GM18505 (cell line): ENCODE measurements at regions not wholly inside any gene's neighbourhood (a gene's known extent, or its start where the extent isn't known, plus 50 kb on each side); places are given as distances from the start of the nearest gene placed in this dataset.
"Not testable (repeated sequence)": the region's sequence is repeated elsewhere in the genome, so short reads cannot be mapped to it uniquely, and the experiment has no call there.

Source experiments
- ATAC-seq: cut with Tn5 transposase; IDR thresholded peaks from one replicate; pipeline ENCODE4 v1.9.1; 2021; ENCODE audit not compliant: unreplicated experiment
- POLR2A ChIP-seq: IDR thresholded peaks from 4 replicates; pipeline ENCODE4 v1.6.1; 2011; ENCODE audit warnings: borderline replicate concordance; ENCODE audit not compliant: insufficient read depth, insufficient read length; ENCODE audit errors: extremely low read depth

DNA sequence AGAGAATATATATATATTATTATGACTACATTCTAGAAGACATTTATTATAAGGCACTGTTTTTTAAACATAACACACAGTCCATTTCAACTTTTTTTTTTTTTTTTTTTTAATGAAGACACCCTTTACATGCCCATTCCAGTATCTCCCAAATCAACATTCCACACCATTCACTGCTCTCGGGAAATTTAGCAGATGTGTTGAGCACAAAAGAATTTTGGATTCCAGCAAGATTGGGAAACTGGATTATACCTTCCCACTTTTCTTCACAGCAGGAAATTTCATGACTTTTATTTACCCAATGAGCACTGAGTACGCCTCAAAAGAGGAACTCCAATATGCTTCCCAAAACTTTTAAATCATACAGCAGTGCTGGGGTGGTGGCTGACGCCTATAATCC lies 333.6 kb upstream of the DAB2 start:
- ATAC-seq: no peak
- no peak for TF ChIP-seq POLR2A

DNA sequence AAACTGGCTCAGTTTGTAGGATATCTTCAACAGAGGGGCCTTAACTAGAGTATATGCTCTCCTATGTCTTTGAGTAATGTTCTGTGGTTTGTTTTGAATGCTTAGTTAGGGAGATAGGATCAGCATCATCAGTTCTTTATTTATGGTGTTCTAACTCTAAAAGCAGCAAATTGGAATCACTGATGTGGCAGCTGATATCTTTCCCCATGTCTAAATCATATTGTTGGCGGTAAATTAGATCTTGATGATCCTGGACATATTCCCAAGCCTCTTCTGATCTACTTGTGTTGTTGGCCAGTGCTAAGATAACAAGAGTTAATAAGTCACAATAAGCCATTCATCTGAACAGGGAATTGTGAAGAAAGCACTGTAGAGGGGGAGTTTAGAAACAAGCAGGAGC lies 332.4 kb upstream of the DAB2 start:
- TF ChIP-seq POLR2A: no peak
- no peak for ATAC-seq

DNA sequence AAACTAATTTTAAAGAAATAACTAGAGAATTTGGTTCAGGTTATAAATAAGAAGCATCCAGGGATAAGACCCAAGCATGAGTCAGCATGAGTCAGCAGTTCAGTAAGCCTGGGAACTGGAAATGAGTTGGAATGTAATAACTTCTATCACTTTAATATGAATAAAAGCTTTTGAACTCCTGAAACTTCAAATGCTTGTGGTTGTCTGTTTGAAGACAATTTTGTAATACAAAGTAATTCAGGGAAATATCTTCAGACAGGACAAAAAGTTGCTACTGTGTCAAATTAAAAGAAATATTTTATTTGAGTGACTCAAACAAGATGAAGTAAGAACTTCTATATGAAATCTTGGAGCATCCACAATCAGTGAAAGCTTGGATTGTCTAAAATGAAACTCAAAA lies 331.2 kb upstream of the DAB2 start:
- ATAC-seq: no peak
- no peak for TF ChIP-seq POLR2A

DNA sequence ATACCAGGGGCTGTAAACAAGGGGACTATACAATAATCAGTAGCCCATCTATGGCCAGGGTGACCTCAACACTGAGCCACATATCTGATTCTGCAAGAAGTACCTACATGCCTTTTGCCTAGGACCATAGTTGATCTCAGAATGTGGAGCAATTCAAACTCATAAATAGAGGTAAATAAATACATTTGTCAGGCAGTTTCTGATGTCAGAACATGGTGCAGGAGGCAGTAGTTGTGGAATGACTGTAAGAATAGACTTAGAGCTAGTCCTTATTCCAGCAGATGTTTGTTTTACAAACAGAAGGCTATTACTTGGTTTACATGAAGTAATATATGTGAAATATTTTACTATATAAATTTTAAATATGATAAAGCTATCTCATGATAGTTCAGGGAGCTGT lies 330.7 kb upstream of the DAB2 start:
- no peak for TF ChIP-seq POLR2A

DNA sequence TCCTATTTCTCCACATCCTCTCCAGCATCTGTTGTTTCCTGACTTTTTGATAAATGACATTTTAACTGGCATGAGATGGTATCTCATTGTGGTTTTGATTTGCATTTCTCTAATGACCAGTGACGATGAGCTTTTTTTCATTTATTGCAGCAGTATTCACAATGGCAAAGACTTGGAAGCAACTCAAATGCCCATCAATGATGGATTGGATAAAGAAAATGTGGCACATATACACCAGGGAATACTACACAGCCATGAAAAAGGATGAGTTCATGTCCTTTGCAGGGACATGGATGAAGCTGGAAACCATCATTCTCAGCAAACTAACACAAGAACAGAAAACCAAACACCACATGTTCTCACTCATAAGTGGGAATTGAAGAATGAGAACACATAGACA lies 329.0 kb upstream of the DAB2 start:
- not testable (repeated sequence) for ATAC-seq

More for the DNA sequence above, 330.7 kb upstream of the DAB2 start:
- no peak for ATAC-seq

DNA sequence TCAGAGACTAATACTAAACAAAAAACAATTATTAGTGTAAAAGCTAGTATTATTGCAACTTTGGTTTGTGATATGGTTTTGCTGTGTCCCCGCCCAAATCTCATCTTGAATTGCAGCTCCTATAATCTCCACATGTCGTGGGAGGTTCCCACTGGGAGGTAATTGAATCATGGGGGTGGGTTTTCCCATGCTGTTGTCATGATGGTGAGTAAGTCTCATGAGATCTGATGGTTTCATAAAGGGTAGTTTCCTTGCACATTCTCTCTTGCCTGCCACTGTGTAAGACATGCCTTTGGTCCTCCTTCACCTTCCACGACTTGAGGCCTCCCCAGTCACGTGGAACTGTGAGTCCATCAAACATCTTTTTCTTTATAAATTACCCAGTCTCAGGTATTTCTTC lies 325.9 kb upstream of the DAB2 start:
- no peak for ATAC-seq
- TF ChIP-seq POLR2A: no peak

DNA sequence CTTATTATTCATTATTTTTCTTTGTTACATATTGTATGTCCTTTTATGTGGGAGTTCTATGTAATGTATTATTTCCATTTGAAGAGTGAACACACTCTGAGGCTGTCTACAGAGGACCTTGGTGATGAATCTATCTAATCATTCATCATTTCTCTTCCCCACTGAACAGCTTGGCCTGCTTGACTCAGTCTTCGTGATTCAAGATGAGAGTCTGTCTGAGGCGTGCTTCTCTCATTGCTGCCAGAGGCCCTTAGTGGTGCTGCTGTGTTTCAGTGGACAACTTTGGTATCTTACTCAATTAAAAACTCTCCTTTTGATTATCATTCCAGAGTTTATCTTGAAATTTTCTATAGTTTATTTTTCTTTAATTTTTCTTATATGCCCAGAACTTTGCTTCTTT lies 318.1 kb upstream of the DAB2 start:
- TF ChIP-seq POLR2A: no peak
- no peak for ATAC-seq

DNA sequence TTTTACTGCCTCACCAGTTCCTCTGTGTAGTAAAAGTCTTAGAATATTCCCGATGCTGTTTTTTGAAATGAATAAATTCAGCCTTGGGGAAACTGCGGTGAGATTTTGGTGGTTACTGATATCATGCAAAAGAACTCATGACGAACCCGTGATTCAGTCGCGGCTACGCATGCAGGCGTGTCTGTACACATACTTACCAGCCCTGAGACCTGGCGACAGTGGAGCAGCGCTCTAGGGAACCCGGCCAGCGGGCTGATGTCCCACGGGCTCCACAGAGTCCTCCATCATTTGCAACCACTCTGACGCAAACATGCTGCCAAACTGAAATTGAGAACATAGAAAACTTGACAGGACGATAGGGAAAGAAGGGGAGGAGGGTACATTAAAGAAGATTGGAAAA lies 315.6 kb upstream of the DAB2 start:
- TF ChIP-seq POLR2A: no peak
- ATAC-seq: no peak

DNA sequence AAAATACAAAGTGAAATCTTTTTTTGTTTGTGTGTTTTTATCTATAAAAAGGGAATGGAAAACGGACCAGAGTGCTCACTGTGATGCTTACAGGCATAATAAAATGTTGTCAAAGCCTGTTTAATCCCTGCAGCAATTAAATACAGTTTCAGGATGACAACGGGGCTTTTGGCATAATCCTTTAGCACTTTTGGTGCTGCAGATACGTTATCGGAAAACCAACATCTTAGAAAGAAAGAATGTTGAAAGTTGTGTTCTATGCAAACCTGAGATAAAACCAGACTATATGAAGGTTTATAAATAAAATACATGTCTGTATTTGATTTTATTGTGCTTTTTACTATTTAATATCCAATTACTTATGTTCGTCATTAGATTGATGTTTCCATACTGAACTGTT lies 307.4 kb upstream of the DAB2 start:
- ATAC-seq: no peak
- TF ChIP-seq POLR2A: no peak

DNA sequence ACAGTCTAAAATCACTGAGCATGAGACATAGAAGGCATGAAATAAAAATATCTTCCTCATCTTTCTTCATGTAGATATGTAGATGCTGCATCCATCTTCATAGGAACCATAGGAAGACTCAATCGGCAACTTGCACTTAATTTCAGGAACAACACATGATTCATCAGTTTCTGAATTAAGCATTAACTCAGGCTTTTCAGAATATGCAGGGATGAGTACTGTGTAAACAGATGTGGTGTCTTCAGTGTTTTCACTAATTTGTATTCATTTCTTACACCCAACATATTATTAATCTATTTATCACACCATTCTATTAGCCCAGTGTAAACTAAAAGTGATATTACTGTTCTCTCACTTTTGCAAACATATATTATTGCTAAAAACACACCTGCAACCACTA lies 305.9 kb upstream of the DAB2 start:
- ATAC-seq: no peak
- no peak for TF ChIP-seq POLR2A

DNA sequence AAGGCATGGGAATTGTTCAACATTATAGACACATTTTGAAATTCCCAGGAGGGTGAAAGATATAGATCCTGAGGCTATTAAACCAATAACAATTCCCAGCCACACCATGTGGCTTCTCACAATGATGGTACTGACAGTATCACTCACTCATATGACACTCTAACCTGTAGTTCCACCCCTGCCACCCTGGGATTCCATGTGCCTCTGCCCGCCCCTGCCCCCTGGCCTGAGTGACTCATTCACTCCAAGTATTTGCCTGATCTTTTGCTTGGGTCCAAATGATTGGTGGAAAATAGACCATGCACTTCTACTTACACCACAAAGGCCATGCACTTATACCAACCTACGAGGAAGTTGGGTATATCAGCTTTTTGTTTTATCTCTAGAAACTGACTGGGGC lies 305.2 kb upstream of the DAB2 start:
- no peak for TF ChIP-seq POLR2A
- ATAC-seq: no peak

DNA sequence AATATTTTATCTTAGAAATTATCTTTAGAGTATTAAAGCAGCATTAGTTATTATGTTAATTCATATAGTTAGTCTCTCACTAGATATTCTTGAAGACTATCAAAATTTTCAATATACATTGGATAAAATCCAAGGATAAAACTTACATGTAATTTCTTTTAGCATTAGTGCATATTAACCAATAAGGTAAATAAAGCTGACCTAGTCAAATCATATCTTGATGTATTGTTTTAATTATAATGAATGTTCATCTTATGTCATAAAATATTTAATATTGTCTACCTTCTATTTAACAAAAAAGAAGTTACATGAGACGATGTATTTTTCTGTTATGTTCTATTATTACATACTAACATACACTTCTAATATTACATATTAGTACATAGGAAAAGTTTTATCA lies 301.7 kb upstream of the DAB2 start:
- no peak for TF ChIP-seq POLR2A

DNA sequence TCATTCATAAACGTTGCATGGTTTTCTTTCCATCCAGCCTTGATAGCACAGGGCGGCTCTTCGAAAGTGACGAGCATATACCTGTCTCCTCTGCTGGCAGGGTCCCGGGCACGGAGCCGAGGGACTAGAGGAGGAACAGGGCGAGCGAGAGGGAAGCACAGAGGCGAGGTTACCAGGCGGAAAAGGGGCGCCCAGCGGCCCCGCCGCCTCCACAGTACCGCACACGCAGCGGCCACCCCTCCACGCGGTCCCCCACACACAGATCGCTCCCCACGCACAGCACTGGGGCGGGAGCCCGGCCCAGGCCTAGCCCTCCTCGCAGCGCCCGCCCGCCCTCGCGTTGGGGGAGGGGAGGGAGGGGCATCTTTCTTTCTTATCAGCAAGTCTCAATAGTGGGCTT lies 296.6 kb upstream of the DAB2 start:
- no peak for TF ChIP-seq POLR2A
- ATAC-seq: no peak

More for the DNA sequence above, 301.7 kb upstream of the DAB2 start:
- no peak for ATAC-seq

DNA sequence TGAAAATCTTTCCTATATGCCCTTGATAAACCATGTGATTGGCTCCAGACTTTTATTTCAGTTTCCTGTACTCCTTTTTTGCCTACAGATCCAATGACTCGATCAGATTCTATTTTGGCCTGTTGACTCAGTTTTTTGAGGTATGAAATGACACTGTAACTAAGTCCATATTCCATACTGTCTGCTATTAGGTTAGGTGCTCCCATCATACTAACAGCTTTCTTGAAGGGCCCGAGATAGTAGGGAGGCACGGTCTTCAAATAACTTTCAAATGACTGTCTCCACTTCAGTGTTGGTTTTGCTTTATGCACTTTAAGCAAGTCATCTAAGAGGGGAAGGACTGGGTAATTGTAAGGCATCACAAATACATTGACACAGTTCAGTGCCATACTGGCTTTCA lies 295.4 kb upstream of the DAB2 start:
- TF ChIP-seq POLR2A: no peak
- ATAC-seq: no peak

DNA sequence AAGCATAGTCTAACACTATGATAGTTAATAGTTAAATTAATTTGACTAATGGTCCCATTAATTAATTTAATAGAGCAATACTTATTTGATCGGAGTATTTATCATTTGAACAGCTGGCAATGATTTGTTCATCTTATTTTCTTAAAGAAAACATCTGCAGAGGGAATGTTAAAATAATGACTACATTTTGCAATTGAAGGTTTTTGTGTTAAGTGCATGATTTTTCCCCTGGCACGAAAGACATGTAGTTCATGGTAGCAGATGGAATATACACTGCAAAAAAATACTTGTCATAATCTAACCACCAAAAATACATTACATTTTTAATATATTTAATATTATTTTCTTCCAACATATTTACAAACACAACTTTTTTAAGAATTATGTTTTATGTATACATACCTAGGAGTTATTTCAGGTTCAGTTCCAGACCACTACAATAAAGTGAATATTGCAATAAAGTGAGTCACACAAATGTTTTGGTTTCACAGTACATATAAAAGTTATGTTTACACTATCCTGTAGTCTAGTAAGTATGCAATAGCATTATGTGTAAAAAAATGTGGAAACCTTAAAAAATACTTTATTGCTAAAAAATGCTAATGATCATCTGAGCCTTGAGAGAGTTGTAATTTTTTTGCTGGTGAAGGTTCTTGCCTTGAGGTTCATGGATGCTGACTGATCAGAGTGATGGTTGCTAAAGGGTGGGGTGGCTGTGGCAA lies 292.6 kb upstream of the DAB2 start:
- ATAC-seq: no peak

DNA sequence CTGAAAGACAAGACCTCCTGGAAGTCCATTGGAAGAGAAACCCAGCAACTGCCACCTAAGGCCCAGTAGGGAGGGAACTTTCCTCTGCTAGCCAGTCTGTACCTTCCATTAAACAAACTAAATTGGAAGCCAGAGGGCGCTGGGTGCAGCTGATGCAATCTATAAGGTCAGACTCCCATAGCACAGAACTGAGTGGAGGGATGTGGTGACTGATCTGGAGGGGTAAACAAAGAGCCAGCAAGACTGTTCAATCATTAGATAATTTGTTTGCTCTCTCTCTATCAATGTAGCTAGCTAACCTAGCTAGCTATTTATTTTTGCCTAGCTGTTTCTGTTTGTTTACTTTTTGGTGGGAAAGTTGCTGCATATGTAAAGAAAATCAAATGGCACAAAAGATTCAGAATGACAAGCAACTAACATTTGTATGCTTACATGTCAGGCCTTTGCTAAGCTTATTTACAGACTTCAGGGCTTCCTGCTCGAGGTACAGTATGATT lies 291.8 kb upstream of the DAB2 start:
- no peak for TF ChIP-seq POLR2A
- no peak for ATAC-seq

More for the DNA sequence above, 292.6 kb upstream of the DAB2 start:
- no peak for TF ChIP-seq POLR2A
